DND-41 (cell line): ENCODE measurements at regions not wholly inside any gene's neighbourhood (a gene's known extent, or its start where the extent isn't known, plus 50 kb on each side); places are given as distances from the start of the nearest gene placed in this dataset.
"Not testable (repeated sequence)": the region's sequence is repeated elsewhere in the genome, so short reads cannot be mapped to it uniquely, and the experiment has no call there.

Experiments used
- CTCF ChIP-seq: IDR thresholded peaks from 2 replicates; pipeline ENCODE4 v1.5.1; 2012; ENCODE audit warnings: borderline replicate concordance, low read length, moderate library complexity, mild to moderate bottlenecking; ENCODE audit not compliant: poor library complexity, severe bottlenecking; ENCODE audit errors: extremely low read depth
- EZH2 ChIP-seq: IDR thresholded peaks from 3 replicates; pipeline ENCODE4 v1.6.1; 2012; ENCODE audit warnings: borderline replicate concordance, low read depth, mild to moderate bottlenecking, moderate library complexity, low read length, inconsistent platforms; ENCODE audit not compliant: severe bottlenecking

- not testable (repeated sequence) for TF ChIP-seq CTCF, EZH2
Observed at GRCh38 chrX:1085871-1086270, 126.6 kb downstream of the CRLF2 start.
